Heart left ventricle (tissue), 16 donors: ENCODE measurements at regions not wholly inside any gene's neighbourhood (a gene's known extent, or its start where the extent isn't known, plus 50 kb on each side); places are given as distances from the start of the nearest gene placed in this dataset.

Experiments used
- ATAC-seq, 4 donors: fragments of 200-7000 bp; cut with Tn5 transposase; one replicate each; pipeline ENCODE4 v1.9.1; 2020 to 2022; ENCODE audit warnings: moderate library complexity in 4 of 4, mild to moderate bottlenecking in 3 of 4, moderate number of reproducible peaks in 1 of 4
- DNase-seq, 5 donors: peaks; one replicate each; pipeline ENCODE4 v3.0.0-alpha.2; 2020
- H3K27ac ChIP-seq, 12 donors: fragments of 200-600 bp; sonication (generic) in 4 of 12; one replicate each; pipeline versions ENCODE4 v1.5.0 to v1.8.0; 2016 to 2022; ENCODE audit warnings: mild to moderate bottlenecking in 2 of 12
- H3K27me3 ChIP-seq, 9 donors: fragments of 200-600 bp; sonication (generic) in 2 of 9; one replicate each; pipeline versions ENCODE4 v1.5.1 to v1.8.0; 2016 to 2022; ENCODE audit warnings: mild to moderate bottlenecking in 3 of 9
- H3K36me3 ChIP-seq, 9 donors: fragments of 200-600 bp; sonication (generic) in 2 of 9; one replicate each; pipeline versions ENCODE4 v1.5.0 to v1.8.0; 2018 to 2022; ENCODE audit warnings: mild to moderate bottlenecking in 2 of 9
- H3K4me1 ChIP-seq, 12 donors: fragments of 200-600 bp; sonication (generic) in 4 of 12; one replicate each; pipeline versions ENCODE4 v1.5.0 to v1.8.0; 2016 to 2022; ENCODE audit warnings: mild to moderate bottlenecking in 3 of 12
- H3K4me3 ChIP-seq, 12 donors: fragments of 200-600 bp; sonication (generic) in 4 of 12; one replicate each; pipeline versions ENCODE4 v1.5.0 to v1.8.0; 2017 to 2022; ENCODE audit warnings: mild to moderate bottlenecking in 9 of 12, moderate library complexity in 4 of 12
- H3K9me3 ChIP-seq, 12 donors: fragments of 200-600 bp; sonication (generic) in 4 of 12; one replicate each; pipeline versions ENCODE4 v1.5.0 to v1.8.0; 2016 to 2022; ENCODE audit warnings: mild to moderate bottlenecking in 1 of 12
- POLR2A ChIP-seq, 2 donors: fragments of 450-650 bp; IDR thresholded peaks; one replicate each; pipeline ENCODE4 v1.6.1; 2017; ENCODE audit warnings: antibody characterized with exemption in 2 of 2, mild to moderate bottlenecking in 2 of 2, moderate library complexity in 2 of 2
- WGBS, 4 donors: extraction: QIAGEN DNeasy Blood & Tissue Kit in 2 of 4; methylation state at CpG; one replicate each; pipeline versions ENCODE4 v1.1.5 to v1.1.7; 2013 to 2018; 5-methylcytosine and 5-hydroxymethylcytosine counted together
- intact Hi-C, 10 donors: fragments of 100-400 bp; cut with DNase I; formaldehyde crosslinking; loops; one replicate each; pipeline versions ENCODE4 v1.11.1 to v1.14.2; 2022
- TF ChIP-seq, protein P1 (sequence below), 12 donors: fragments of 200-600 bp; sonication (generic) in 4 of 12; IDR thresholded peaks; one replicate each; pipeline versions ENCODE4 v1.5.0 to v1.8.0; 2018 to 2022; ENCODE audit warnings: antibody characterized with exemption in 12 of 12, mild to moderate bottlenecking in 5 of 12
- donor health status: ischemic (EF 13 %, LVEDD 7.1; RV severe dilation, severe dysfunction).
- donor health status: healthy with polysubstance abuse.
- donor health status: DM: no; HTN: yes; CAD: no.
- donor health status: DM: no; HTN: no; CAD: no.
- donor health status: ischemic (EF 25% LVEDD 6.9; RV normal size, moderate dysfunction).
- donor health status: ischemic (EF 25% LVEDD 5.7; RV mildly dilated, moderate dysfunction).
- donor health status: healthy.
- donor health status: DM: yes; HTN: yes; CAD: no.
- donor health status: ischemic (EF 35%, LVEDD 5.7; RV mildly dilated, moderate dysfunction).
- donor health status: nonischemic (EF 11% LVEDD 7.7; RV severe dilation, severe dysfunction).
- donor health status: DM: yes; HTN: yes; CAD: no.
- donor health status: PGD.
- donor health status: ischemic (EF 29% LVEDD 5.4; RV normal size, mild dysfunction).
- donor health status: nonischemic (EF 23%, LVEDD 6.1; RV moderate dilation, normal function).

DNA sequence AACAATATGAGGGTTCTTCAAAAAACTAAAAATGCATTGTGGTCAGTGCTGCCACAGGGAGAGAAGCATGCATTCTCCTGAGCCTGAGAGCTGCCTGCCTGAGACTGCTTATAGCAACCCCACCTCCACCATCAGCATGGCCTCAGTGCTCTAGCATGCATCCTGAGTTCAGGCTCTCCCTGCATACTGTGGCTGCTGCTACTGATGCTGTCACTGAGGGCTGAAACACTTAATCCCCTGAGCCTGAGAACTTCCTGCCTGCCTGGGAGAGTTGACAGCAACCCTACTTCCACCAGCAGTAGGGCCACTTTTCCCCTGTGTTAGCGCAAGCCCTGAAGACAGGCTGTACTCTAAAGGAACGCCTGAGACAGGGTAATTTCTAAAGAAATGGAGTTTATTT, 206.0 kb downstream of the FBXO4 start:
- H3K27me3 ChIP-seq = peaks cover 0 to 3% (median 0%) of the 10 kb centered on the region in 9 donors
- intact Hi-C loops = no loop called here
- H3K4me1 ChIP-seq = no peaks in the 10 kb centered on the region
- peaks cover 0 to 15% (median 0%) of the 10 kb centered on the region in 12 donors for H3K9me3 ChIP-seq
- 50 to 69% (median 63%) methylated on average over 2 of the region's 2 CpGs for WGBS, 4 donors
- H3K4me3 ChIP-seq = no peak overlapping the region
- ATAC-seq (no peak), DNase-seq (no peak)
- H3K27ac ChIP-seq = no peak overlapping the region
- H3K36me3 ChIP-seq = no peaks in the 10 kb centered on the region
- no peak for TF ChIP-seq POLR2A (IDR thresholded peaks at IDR 0.05)
- TF ChIP-seq, protein P1, sequence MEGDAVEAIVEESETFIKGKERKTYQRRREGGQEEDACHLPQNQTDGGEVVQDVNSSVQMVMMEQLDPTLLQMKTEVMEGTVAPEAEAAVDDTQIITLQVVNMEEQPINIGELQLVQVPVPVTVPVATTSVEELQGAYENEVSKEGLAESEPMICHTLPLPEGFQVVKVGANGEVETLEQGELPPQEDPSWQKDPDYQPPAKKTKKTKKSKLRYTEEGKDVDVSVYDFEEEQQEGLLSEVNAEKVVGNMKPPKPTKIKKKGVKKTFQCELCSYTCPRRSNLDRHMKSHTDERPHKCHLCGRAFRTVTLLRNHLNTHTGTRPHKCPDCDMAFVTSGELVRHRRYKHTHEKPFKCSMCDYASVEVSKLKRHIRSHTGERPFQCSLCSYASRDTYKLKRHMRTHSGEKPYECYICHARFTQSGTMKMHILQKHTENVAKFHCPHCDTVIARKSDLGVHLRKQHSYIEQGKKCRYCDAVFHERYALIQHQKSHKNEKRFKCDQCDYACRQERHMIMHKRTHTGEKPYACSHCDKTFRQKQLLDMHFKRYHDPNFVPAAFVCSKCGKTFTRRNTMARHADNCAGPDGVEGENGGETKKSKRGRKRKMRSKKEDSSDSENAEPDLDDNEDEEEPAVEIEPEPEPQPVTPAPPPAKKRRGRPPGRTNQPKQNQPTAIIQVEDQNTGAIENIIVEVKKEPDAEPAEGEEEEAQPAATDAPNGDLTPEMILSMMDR (IDR thresholded peaks at IDR 0.05) = no peak

DNA sequence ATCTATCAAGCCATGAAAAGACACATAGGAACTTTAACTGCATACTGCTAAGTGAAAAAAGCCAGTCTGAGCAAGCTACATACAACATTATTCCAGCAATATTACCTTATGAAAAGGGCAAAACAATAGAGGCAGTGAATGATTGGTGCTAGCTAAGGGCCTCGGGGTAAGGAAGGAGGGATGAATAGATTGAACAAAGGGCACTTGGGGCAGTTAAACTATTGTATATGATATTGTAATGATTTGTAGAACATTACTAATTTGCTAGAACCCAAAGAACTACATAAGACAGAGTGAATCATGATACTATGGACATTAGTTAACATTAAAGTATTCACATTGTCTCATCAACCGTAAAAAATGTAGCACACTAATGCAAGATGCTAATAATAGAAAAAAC, 218.3 kb downstream of the FBXO4 start:
- no peaks in the 10 kb centered on the region for H3K27me3 ChIP-seq
- WGBS, 4 donors = 79 to 85% (median 83%) methylated on average over 2 of the region's 2 CpGs
- no peaks in the 10 kb centered on the region for H3K36me3 ChIP-seq
- TF ChIP-seq POLR2A (IDR thresholded peaks at IDR 0.05) = no peak
- TF ChIP-seq, protein P1 (IDR thresholded peaks at IDR 0.05) = no peak
- no peak overlapping the region for H3K27ac ChIP-seq
- intact Hi-C loops = no loop called here
- peaks cover 0 to 22% (median 4%) of the 10 kb centered on the region in 12 donors for H3K9me3 ChIP-seq
- no peaks in the 10 kb centered on the region for H3K4me1 ChIP-seq
- no peak overlapping the region for H3K4me3 ChIP-seq
- ATAC-seq (no peak), DNase-seq (no peak)

DNA sequence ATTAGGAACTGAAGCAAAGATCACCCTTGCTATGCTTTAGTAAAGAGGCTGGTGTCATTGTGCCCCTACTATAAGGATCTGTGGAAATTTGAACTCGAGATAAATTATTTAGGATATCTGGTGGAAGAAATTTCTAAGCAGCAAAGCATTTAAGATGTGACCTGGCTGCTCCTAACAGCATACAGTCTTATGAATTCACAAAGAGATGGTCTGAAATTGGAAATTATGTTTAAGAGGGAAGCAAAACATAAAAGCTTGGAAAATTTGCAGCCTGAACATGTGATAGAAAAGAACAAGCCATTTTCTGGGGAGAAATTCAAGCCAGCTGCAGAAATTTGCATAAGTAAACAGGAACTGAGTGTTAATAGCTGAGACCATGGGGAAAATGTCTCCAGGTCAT, 223.7 kb downstream of the FBXO4 start:
- intact Hi-C loops = no loop called here
- 25 to 47% (median 32%) methylated on average over 1 of the region's 1 CpG for WGBS, 4 donors
- no peak for DNase-seq
- peaks cover 0 to 45% (median 19%) of the 10 kb centered on the region in 12 donors for H3K9me3 ChIP-seq
- H3K27ac ChIP-seq = no peak overlapping the region
- H3K4me1 ChIP-seq = no peaks in the 10 kb centered on the region
- H3K27me3 ChIP-seq = no peaks in the 10 kb centered on the region
- no peak for ATAC-seq
- no peak overlapping the region for H3K4me3 ChIP-seq
- H3K36me3 ChIP-seq = no peaks in the 10 kb centered on the region
- TF ChIP-seq POLR2A (IDR thresholded peaks at IDR 0.05) = no peak
- TF ChIP-seq, protein P1 (IDR thresholded peaks at IDR 0.05) = no peak

DNA sequence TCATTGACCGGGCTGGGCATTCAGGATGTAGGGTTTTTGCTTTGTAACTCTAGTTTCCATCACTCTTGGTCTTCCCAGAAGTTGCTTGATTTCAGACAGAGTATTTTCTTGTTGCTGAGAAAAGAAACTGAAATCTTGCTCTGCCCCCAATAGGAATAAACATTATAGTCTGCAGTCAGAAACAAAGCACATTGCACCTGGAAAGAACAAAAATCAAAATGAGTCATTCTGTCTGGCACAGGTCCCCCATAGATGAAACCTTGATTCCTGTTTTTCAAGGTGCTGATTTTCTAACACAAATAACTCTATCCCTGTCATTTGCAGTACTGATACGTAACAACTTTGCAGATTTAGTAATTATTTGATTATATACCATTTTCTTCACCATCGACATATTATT, 232.1 kb downstream of the FBXO4 start:
- TF ChIP-seq, protein P1 (IDR thresholded peaks at IDR 0.05) = no peak
- no peak for TF ChIP-seq POLR2A (IDR thresholded peaks at IDR 0.05)
- Histone ChIP-seq H3K9me3 (no peaks in the 10 kb centered on the region), H3K27me3 (no peaks in the 10 kb centered on the region), H3K36me3 (no peaks in the 10 kb centered on the region), H3K27ac (no peak overlapping the region), H3K4me1 (no peaks in the 10 kb centered on the region), H3K4me3 (no peak overlapping the region)
- intact Hi-C loops = no loop called here
- 46 to 65% (median 54%) methylated on average over 3 of the region's 3 CpGs for WGBS, 4 donors
- no peak for DNase-seq
- ATAC-seq = no peak
